Upper lobe of right lung (tissue), 1 donor: ENCODE measurements at regions not wholly inside any gene's neighbourhood (a gene's known extent, or its start where the extent isn't known, plus 50 kb on each side); places are given as distances from the start of the nearest gene placed in this dataset.

Experiments used
- ATAC-seq: fragments of 200-7000 bp; cut with Tn5 transposase; one replicate; pipeline ENCODE4 v1.9.1; 2020; ENCODE audit warnings: mild to moderate bottlenecking, moderate library complexity
- DNase-seq: peaks from one replicate; pipeline ENCODE4 v3.0.0-alpha.2; 2020
- H3K27ac ChIP-seq: fragments of 200-600 bp; one replicate; pipeline ENCODE4 v1.8.0; 2022
- H3K27me3 ChIP-seq: fragments of 200-600 bp; one replicate; pipeline ENCODE4 v1.8.0; 2022; ENCODE audit warnings: mild to moderate bottlenecking
- H3K36me3 ChIP-seq: fragments of 200-600 bp; one replicate; pipeline ENCODE4 v1.8.0; 2022
- H3K4me1 ChIP-seq: fragments of 200-600 bp; one replicate; pipeline ENCODE4 v1.8.0; 2022
- H3K4me3 ChIP-seq: fragments of 200-600 bp; one replicate; pipeline ENCODE4 v1.8.0; 2022; ENCODE audit warnings: mild to moderate bottlenecking
- H3K9me3 ChIP-seq: fragments of 200-600 bp; one replicate; pipeline ENCODE4 v1.8.0; 2022
- CTCF ChIP-seq: fragments of 200-600 bp; IDR thresholded peaks from one replicate; pipeline ENCODE4 v1.8.0; 2022; ENCODE audit warnings: antibody characterized with exemption
- intact Hi-C: fragments of 100-400 bp; cut with DNase I; formaldehyde crosslinking; loops from one replicate; pipeline ENCODE4 v1.11.0; 2022
- donor health status: DM: no; HTN: yes; CAD: no; lungs with severe emphysema.

DNA sequence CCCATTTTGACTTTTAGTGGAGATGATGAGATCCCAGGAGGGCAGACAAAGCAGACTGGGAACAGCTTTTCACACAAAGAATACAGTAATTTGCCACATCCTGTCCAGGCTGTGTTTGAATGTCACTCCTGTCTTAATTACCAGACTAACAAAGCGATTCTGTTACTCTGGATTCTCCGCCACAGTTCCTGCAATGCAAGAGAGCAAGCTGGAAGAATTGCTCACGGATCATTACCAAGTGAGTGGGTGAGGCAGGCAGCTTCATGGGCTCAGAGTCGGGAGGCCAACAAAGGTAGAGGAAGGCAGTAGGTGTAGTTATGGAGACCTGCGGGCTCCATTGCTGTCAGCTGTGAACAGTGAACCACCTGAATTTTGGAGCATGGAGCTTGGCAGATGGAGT lies 250.5 kb upstream of the ATP5MC3 start:
- no peak for ATAC-seq

DNA sequence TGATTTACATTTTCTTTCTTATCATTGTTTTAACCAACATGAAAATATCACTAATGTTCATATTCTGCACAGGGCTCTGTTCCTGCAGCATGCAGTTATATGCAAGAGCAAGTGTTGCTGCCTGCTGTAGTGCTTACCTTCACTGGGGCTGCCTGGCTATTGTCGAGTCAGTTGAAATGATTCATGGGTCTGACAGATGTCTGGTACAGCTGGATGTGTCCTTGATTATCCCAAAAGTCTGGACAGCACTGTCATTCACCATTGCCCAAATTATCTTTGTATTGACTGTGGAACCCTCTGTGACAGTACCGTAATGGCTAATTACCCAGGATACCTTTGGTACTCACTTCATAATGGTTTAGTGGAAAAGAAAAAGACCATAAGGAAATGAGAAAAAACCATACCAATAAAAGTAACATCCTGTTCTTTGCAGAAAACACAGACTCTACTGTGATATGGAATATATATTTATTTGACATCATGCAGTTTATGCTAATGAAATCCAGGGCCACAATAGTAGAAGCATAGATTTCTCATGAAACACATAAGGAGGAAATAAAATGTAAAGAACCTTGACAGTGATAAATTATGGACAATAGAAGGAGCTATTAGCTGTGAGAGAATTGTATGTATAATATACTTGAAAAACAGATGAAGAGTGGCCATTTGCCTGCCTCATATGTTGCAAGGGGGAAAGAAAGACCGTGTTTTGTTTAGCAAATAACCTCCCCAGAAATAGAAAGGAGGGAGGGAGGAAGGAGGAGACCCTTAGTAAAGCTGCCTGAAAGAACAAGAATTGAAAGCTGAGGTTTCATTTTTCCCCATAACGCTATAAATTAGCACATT lies 249.8 kb upstream of the ATP5MC3 start:
- DNase-seq (no peak), ATAC-seq (no peak)
- intact Hi-C loops, result no loop called here
- Histone ChIP-seq H3K4me1 (no peaks in the 10 kb centered on the region), H3K9me3 (peaks cover 5% of the 10 kb centered on the region), H3K27me3 (no peaks in the 10 kb centered on the region), H3K4me3 (no peak overlapping the region), H3K27ac (no peak overlapping the region), H3K36me3 (no peaks in the 10 kb centered on the region)
- TF ChIP-seq CTCF, result no peak

More for the DNA sequence above, 250.5 kb upstream of the ATP5MC3 start:
- Histone ChIP-seq H3K4me1 (no peaks in the 10 kb centered on the region), H3K4me3 (no peak overlapping the region), H3K27me3 (no peaks in the 10 kb centered on the region), H3K27ac (no peak overlapping the region), H3K9me3 (peaks cover 5% of the 10 kb centered on the region), H3K36me3 (no peaks in the 10 kb centered on the region)
- DNase-seq, result no peak
- intact Hi-C loops, result no loop called here
- TF ChIP-seq CTCF, result no peak

DNA sequence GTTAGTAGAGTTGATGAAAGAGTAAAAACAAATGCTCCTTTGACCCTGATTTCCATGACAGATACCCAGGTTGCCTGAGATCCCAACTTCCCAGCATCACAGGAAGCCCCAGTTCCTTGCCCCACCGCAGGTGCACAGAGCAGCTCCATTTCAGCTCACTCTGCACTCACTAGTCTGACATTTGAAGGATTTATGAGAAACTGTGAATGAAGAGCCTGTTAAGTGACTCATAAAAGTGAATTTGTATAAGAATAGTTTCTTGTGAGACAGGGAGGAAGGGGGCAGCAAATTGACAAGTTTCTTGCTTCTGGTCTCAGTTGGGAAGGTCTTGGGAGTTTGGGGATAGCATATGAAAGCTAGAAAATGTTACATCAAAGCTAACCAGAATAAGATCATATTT lies 248.7 kb upstream of the ATP5MC3 start:
- Histone ChIP-seq H3K27ac (no peak overlapping the region), H3K27me3 (no peaks in the 10 kb centered on the region), H3K36me3 (no peaks in the 10 kb centered on the region), H3K4me1 (no peaks in the 10 kb centered on the region), H3K4me3 (no peak overlapping the region), H3K9me3 (peaks cover 5% of the 10 kb centered on the region)
- intact Hi-C loops, result no loop called here
- no peak for TF ChIP-seq CTCF
- DNase-seq, result no peak
- ATAC-seq, result no peak

DNA sequence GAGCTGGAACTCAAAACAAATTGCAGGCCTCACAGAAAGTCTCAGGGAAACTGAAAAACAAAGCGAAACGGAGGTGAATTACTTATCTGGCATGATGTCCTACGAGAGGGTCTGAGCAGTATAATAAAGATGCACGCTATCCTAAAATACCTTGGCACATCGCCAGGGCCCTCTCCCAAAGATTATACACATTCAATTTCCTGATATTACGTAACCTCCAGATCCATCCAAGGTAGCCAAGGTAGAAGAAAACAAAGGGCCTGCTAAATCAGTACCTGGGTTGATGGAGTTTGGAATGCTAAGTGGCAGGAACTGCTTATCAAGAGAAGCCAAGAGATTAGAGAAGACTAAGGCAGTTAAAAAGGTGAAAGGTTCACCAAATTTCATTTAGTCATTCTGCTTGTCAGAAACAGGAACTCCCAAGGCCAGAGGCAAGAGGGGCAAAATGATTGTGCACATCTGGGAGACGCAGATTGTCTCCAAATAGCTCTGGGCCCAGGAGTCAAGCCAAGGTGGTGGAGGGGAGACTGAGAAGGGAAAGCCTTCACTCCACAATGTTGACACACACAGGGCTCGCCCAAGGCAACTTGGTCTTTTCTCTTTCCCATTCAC lies 236.8 kb upstream of the ATP5MC3 start:
- DNase-seq (no peak), ATAC-seq (no peak)
- Histone ChIP-seq H3K9me3 (no peaks in the 10 kb centered on the region), H3K4me3 (no peak overlapping the region), H3K36me3 (no peaks in the 10 kb centered on the region), H3K4me1 (no peaks in the 10 kb centered on the region), H3K27ac (no peak overlapping the region), H3K27me3 (peaks cover 4% of the 10 kb centered on the region)
- intact Hi-C loops, result no loop called here
- TF ChIP-seq CTCF, result no peak

DNA sequence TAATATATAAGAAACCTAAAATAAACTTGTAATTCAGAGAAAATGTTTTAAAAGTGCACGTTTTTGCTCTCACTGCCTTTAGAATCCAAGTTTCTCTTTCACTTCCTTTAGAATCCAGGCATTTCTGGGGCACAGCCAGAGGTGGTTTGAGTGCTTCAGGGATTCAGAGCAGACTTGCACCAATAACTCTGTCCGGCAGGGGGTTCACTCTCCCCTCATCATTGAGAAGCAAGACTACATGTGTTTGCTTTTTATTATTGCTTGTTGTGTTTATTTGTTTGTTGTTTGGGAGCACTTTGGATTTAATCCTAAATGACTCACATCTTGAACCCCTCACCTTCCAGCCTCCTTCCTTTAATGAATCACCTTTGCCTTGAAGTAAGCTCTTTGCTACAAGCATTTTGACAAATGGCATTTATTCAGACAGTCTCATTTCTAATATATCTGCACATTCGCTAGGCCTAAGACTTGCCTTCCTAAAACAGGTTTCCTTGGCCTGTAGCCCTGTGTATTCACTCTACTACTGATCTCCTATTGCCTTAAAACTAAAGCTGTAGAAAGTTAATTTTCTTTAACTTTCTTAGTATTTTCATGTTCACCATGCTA lies 233.5 kb upstream of the ATP5MC3 start:
- Histone ChIP-seq H3K27ac (no peak overlapping the region), H3K4me3 (no peak overlapping the region), H3K4me1 (no peaks in the 10 kb centered on the region), H3K36me3 (no peaks in the 10 kb centered on the region), H3K27me3 (no peaks in the 10 kb centered on the region), H3K9me3 (no peaks in the 10 kb centered on the region)
- ATAC-seq, result peak; percentile 87
- TF ChIP-seq CTCF, result peak; percentile 56
- intact Hi-C loops, result no loop called here
- DNase-seq, result peak; percentile 61
